ENCODE measurements at regions not wholly inside any gene's neighbourhood (a gene's known extent, or its start where the extent isn't known, plus 50 kb on each side); places are given as distances from the start of the nearest gene placed in this dataset.
A peak's percentile ranks its signal among the peaks of the same experiment; 100 is the strongest.

DNA sequence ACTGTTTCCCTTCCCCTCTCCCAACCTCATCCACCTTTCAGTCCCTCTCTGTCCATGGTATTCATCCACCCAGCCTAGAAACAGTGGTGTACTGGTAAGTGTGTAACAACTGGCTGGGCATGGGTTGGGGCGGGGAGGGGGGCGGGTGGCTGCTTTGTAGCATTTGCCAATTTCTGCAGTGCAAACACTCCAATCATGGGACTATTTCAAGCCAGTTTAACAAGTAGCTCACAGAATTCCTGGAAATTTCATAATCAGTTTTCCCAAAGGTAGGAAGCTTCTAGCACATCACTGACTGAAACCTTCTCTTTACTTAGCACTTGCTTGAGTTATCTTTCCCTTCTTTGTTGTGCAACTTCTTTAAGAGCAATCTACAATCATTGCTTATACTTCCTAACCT lies 100.8 kb upstream of the WASF3 start:
- DNase-seq (ENCODE audit: low spot score), result no peak

- DNase-seq (ENCODE audit: low spot score), result peak; percentile 36
Observed at GRCh38 chr13:26457212-26457611, 100.3 kb upstream of the WASF3 start.

DNA sequence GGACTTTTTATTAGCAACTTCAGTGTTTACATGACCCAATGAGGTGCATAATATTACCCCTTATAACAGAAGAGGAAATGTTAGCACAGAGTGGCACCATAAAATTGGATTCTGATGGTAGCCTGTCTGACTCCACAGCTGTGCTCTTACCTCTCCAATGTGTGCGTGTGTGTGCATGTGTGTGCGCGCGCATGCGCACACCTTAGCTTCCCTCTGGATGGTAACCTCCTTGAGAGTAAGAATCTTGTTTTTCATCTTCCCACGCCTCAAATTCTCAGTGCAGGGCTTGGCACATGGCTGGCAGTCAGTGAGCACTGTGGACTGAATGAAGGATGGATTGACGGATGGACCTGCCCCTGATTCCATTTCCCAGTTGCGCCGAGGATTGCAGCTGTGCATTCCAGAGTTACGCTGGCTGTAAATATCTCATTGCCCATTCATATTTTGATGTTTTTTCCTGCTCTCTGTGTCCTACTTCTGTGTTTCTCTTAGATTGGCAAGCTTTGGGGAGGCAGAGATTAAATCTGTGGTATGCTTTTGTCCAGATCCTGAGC lies 99.2 kb upstream of the WASF3 start:
- no peak for DNase-seq (ENCODE audit: low spot score)

DNA sequence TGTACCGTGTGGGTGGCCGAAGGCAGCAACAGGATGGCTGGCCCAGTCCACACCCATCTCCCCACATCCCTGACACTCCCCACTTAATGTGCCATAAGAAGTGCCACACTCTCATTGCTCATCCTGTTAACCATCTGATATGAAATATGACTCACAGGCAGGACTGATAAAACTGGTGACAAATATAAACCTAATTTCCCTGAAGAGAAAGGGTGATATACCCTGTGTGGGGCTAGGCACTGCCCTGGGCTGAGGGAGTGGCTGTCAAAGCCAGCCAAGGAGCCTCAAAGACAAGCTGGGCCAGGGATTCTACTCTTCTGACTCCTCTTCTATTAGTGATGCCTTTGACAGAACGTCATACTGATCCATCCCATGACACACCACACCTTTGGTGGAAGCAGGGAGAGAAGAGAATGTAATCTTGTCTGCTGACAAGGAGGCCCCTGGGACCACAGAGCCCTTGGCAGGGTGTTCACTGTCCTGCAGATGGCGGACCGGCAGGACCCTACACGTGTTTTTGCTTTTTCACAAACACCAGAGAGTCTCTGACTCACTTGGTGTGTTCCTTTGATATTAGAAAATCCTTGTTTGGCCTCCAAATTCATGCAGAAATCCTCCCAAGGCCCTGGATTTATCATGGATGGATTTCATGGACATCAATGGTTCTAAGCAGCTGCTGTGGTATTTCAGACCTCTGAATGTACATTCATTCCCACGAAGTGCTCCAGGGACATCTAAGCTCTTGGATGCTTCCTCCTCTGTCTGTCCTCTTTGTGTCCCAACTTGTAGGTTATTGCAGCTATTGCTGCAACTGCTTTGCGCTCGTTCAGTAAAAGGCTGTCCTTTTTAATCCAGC lies 98.0 kb upstream of the WASF3 start:
- DNase-seq (ENCODE audit: low spot score), result peak; percentile 75

DNA sequence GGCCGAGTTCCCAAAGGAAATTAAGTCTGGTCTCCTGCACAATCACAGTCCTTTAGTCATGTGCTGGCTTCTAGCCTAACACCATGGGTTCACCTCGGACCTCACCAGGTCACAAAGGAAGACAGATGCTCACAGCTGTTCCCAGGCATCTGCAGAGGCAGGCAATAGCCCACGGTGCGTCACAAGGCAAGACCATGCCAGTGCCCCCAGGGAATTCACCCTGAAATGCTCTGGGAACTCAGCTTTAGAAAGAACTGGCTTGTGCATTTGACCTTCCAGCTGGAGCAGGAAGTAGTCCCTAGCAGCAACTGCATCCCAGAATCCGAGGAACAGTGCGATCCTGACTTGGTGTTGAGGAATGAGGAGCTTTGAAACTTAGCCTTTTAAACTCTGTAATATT lies 96.8 kb upstream of the WASF3 start:
- no peak for DNase-seq (ENCODE audit: low spot score)

DNA sequence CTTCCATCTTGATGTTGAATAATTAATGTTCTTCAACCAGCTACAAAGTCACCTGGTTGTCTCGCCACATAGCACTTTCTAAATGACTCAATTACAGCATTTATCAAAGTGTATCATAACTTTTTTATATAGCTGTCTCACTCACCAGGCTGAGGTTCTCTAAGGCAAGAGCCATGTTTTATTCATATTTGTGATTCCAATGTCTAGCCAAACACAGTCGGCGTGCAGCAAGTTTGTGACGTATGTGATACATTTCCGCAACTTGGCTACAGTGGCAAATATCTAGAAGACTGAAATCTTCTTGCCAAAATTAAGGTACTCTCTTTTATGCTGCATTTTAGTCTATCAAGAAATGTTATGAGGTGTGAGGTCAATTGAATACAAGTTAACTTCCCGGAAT lies 94.2 kb upstream of the WASF3 start:
- no peak for DNase-seq (ENCODE audit: low spot score)

GRCh38 chr13:26463848-26464247 lies 93.6 kb upstream of the WASF3 start:
- DNase-seq (ENCODE audit: low spot score), result no peak

DNA sequence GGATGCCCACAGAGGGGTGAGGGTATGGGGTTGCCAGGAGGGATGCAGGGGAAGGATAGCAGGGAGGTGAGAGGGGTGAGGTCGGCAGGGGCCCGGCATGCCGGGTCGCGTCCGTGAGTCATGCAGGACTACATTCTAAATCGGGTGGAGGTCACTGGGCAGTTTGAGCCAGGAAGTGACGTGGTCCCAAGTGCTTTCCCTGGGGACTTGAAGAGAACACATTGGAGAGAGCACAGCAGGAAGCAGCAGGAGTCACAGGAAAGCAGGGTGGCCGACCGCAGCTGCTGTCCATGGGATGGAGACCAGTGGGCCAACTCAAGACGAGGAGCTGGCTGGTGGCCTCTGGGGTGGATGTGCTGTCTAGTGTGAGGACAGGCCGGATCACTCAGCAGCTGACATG lies 92.0 kb upstream of the WASF3 start:
- DNase-seq (ENCODE audit: low spot score), result no peak

DNA sequence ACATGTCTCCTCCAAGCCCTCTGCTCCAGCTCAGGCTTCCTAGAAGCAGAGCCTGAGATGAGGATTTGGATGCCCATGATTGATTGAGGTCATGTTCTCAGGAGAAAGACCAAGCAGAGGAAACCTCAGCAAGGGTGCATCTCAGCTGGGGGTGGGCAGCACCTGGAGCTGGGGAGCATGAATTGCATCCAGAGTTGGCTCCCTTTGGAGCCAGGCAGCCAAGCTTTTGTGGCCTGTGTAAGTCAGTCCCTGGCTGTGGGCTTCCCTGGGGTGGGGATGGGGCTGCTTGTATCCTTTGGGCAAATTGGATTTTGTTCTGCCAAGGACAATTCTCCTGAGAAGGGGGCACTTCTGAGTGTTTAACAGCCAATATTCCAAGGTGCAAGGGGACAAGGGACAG lies 91.5 kb upstream of the WASF3 start:
- DNase-seq (ENCODE audit: low spot score), result no peak

DNA sequence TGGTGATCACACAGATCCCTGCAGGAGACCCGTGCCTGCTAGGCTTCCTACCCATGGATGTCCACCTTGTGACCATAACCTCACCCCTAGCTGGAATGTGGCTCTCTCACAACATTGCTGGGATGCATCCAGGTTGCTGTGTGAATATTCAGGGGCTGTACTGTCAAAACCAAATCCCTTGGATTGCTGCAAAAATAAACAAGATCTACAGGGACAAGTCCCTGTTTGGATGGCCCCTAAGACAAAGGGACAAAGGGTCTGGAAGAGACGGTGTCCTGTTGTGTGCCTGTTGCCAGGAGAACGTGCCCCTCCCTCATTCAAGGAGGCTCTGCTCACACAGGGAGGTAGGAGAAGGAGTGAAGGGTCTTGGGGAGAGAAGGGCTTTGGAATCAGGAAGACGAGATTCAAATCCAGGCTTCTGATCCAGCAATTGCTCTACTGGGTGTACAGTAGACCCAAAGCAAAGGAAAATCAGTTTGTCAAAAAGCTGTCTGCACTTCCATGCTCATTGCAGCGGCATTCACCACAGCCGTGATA lies 89.2 kb upstream of the WASF3 start:
- no peak for DNase-seq (ENCODE audit: low spot score)

DNA sequence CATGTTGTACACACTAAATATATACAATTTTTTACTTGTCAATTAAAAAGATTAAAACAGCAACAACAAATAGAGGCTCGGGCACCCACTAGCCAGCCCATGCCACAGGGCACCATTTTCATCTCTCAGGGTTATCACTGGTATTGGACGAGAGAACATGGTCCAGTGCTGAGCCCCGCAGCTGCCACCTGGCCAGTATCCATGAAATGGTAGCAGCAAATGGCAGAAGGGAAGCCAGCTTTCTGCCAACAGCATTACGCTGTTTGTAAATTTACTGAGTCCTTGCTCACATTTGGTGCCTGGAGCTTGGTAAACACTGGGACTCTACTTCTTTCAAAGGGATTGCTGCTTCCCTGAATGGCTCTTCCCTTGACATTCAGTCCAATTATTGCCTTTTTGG lies 87.9 kb upstream of the WASF3 start:
- no peak for DNase-seq (ENCODE audit: low spot score)

DNA sequence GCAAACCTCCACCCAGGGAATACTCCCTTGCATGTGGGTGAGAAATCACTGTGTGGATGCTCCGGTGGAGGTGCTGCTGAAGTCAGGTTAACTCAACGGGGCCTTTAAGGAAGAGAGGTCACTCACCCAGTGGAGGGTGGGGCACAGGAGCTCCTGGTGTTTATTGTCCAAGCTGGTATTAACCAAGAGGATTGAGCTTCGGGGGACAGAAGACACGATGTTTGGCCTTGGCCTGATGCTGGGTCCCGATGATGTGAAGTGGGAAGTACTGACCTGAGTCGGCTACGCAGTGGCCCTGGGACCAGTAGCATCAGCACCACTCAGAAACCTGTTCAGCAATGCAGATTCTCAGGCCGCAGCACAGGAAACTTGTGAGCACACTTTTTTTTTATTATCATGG lies 85.7 kb upstream of the WASF3 start:
- DNase-seq (ENCODE audit: low spot score), result no peak

- DNase-seq (ENCODE audit: low spot score), result no peak
Observed at GRCh38 chr13:26473571-26474230, 83.8 kb upstream of the WASF3 start.

DNA sequence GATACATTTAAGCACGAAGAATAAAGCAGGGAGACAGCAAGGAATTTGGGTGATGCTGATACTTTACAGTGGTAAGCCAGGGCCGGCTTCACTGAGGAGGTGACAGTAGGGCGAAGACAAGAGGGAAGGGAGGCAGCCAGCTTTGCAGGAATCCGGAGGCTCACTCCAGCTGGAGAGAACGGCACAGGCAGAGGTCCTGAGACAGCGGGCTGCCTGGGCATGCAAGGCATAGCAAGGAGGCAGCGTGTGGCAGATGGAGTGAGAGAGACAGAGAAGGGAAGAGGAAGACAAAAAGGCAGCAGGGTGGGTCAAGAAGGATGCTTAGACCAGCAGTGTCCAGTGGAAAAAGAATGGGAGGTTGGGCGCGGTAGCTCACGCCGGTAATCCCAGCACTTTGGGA lies 83.2 kb upstream of the WASF3 start:
- DNase-seq (ENCODE audit: low spot score), result no peak

DNA sequence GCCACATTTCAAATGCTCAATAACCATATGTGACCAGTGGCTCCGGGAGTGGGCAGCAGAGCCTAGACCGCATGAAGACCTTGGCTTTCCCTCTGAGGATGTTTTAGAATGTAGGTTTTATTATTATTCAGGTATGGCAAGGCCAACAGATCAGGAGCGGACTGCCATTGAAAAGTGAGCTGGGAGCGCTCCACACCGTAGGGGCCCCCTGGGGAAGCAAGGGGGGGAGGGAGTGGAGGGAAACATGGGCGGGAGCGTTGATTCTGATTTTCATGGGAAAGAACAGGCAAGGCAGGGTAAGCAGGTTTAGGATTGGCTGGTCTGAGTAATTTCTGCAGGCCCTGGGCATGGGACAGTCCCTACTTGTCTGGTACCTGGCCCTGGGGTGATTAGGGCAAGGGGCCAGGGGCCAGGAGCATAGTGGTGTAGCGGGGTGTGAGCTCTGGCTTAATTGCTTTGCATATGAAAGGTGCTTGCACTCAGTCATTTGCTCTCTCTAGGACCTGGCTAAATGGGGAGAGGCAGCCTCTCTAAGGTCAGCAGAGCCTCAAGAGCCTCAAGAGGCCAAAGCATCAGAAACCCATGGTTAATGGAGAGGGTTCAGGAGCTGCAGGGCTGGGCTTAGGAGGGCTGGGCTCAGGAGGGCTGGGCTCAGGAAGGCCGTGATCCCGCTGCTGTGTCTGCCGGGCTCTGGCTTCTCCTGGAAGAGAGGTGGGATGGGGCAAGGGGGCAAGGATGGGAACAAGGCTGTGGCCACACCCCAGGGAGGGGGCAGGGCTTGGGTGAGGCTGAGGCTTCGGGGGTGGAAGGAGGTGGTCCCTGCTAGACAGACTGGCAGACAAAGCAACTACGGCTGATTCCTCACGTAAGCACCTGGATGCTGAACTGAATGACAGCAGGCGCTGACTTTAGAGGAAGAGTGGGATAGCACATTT lies 82.0 kb upstream of the WASF3 start:
- DNase-seq (ENCODE audit: low spot score), result no peak

GRCh38 chr13:26476111-26476781 lies 81.2 kb upstream of the WASF3 start:
- no peak for DNase-seq (ENCODE audit: low spot score)

DNA sequence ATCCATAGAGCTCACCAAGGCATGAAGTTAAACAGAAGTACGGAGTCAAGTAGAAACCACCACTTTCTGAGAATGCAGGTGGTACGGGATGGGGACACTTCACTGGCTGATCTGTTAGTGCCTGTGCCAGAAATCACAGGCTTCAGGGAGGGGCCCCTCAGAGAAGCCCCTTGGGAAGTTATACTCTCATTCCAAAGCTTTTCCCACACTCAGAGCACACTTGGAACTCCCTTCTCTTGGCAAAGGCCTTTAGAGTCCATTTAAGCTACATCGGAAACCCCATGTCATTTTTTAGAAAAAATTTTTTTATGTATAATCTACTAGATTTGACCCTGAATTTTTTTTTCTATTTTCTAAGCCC lies 80.7 kb upstream of the WASF3 start:
- DNase-seq (ENCODE audit: low spot score), result no peak

DNA sequence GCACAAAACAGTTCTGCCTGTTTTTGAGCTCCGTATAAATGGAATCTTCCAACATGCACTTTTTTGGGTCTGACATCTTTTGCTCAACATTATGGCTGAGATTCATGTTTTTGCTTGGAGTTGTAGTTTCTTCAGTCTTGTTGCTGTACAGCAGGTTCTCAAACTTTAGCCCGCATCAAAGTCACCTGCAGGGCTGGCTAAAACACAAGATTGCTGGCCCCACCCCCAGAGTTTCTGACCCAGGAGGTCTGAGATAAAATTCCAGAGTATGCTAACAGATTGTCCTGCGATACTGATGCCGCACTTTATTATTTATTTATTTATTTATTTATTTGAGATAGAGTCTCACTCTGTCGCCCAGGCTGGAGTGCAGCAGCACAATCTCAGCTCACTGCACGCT lies 79.8 kb upstream of the WASF3 start:
- DNase-seq (ENCODE audit: low spot score), result no peak

- DNase-seq (ENCODE audit: low spot score), result peak; percentile 73
Observed at GRCh38 chr13:26480246-26480855, 77.1 kb upstream of the WASF3 start.

DNA sequence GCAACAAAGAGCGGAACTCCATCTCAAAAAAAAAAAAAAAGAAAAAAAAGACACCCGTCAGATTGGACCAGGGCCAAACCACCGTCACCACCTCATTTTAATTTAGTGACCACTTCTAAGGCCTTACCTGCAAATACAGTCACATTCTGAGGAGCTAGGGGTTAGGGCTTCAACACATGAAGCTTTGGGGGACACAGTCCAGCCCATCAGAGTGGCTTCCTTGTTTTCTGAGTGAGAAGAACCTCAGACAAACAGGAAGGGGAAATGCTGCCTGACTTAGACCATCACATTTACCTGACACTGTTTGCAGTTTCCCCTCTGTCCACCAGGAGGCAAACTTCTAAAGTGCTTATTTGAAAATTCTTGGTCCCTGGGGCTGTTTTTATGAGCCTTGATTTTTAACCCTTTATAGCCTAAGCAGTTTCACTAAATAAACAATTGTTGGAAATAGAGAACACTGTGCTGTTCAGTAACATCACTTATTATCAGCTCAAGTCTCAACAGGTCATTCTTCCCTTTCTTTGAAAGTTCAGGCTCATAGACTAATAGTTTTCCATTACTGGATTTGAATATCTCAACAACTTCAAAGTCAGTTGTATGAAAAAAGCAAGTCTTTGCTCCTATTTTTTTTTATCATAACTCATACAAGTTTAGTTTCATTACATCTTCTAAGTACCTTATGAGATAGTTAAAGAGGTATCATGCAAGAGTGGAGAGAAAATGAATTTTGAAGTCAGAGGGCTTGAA lies 74.9 kb upstream of the WASF3 start:
- peak; percentile 76 for DNase-seq (ENCODE audit: low spot score)

All from LoVo (cell line).